GM04503 (cell line): ENCODE measurements at regions not wholly inside any gene's neighbourhood (a gene's known extent, or its start where the extent isn't known, plus 50 kb on each side); places are given as distances from the start of the nearest gene placed in this dataset.

Experiments
- DNase-seq: peaks from one replicate; pipeline ENCODE4 v3.0.0-alpha.2; 2012; ENCODE audit warnings: low read depth

- DNase-seq, result no peak
Observed at GRCh38 chr1:81574408-81574807, 226.3 kb upstream of the ADGRL2 start.

DNA sequence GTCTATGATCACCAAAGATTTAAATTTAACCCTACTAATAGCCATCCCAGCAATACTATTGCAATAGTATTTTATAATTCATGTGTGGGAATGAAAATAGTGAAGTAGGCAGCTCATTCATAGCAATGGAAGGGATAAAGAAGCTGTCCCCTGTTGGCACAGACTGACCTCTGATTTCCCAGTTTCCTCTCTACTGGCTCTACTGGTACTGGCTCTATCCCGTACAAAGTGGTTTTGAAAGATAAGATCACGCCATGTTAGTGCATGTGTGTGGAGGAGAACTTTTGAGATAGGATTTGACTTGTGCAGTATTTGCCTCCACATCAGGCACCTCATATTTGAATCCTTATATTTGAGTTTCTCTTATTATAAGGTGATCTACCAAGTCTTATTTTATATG, 227.3 kb upstream of the ADGRL2 start:
- no peak for DNase-seq

- DNase-seq, result no peak
Observed at GRCh38 chr1:81571946-81572345, 228.8 kb upstream of the ADGRL2 start.

GRCh38 chr1:81569761-81570160, 231.0 kb upstream of the ADGRL2 start:
- no peak for DNase-seq

- DNase-seq, result no peak
Observed at GRCh38 chr1:81563632-81564031, 237.1 kb upstream of the ADGRL2 start.

- DNase-seq, result no peak
Observed at GRCh38 chr1:81562934-81563333, 237.8 kb upstream of the ADGRL2 start.

- no peak for DNase-seq
Observed at GRCh38 chr1:81560629-81561028, 240.1 kb upstream of the ADGRL2 start.

DNA sequence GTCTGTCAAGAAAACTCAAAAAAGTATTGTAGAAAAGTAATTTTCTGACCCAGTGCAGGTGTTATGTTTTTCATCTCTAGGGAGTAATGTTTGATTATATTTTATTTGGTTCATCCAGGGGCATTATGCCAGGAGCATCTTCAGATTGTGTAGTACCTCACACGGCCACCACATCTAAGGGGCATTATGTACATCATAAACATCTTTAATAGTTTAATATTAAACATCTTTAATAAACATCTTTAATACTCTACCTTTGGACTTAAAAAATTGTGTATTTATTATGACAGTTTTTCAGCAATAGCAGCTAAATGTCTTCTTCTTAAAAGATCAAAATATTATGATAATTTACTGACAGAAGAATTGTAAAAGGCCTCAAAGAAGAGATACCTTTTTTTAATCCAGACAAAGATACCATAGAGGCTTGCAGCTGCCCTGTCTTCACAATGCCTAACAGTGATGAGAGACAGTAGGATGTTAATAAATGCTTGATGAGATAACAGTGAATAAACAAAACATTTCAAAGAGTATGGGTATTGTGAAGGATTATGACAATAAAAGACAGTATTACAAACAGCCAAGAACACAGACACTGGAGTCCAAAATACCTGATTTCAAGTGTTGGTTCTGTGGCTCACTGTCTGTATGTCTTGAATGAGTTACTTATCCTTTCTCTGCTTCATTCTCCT, 240.9 kb upstream of the ADGRL2 start:
- no peak for DNase-seq

DNA sequence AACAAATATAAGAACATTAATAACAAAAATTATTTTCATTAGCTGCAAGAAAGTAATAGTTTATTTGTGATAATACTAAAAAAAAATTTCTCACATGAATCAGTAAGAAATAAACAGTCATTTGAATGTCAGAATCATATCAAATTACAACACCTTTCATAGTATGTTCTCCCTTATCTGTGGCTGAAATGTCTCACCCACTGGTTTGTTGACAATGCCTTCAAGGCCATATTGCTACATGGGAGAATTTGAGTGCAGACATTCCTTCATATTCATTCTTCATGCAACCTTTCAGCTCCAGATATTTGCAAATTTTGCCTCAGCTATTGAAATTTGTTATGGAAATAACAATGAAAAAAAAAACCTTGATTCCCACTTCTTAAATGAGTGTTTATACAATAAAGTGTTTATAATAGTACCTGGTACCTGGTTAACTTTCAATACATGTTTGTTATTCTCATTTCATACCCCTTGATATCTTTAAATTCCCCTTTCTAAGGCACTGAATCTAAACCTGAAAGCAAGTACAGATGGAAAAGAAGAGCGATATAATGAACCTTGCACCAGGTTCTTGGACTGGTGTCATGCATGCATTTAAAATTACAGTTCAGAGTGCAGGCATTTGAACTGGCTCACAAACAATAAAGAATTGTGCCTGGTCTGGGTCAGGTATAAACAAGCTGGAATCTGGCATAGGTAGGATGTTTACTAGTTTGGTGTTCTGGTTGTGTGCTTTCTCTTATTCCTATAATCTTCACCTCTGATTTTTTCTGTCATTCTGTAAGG, 242.2 kb upstream of the ADGRL2 start:
- DNase-seq, result no peak

GRCh38 chr1:81556968-81557367, 243.8 kb upstream of the ADGRL2 start:
- no peak for DNase-seq

DNA sequence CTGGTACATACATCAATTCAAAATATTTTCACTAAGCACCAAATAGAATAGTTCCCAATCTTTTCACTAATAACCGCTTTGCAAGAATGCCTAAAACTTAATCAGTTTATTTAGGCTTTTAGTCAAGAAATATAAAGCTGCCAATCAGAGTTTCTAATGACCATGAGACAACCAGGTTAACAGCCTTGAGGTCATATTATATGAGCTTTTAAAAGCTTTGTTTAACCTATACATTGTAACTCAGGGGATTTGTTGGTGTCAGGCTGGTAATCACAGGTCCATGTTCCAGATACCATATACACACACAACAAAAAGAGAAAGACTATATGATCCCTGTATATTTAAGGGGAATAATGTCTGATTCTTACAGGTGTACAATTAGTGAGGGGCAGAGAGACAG, 246.2 kb upstream of the ADGRL2 start:
- DNase-seq, result no peak

DNA sequence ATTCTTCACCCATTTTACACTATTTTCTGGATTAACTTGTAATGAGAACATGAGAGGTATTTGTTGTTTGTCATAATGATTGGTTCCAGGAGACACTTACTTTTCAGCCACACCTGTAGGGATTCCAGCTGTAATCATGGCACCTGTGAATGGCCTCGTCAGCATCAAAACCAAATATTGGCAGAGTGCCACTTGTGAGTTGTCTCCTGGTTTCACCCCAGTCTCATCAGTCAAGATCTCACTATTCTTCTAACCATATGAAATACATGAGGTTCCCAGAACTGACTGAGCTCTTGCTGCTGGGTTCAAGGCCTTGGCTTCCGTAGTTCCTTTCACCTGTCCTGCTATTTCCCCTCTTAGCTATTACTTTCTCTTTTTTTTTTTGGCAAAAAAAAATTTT, 246.6 kb upstream of the ADGRL2 start:
- DNase-seq, result no peak

DNA sequence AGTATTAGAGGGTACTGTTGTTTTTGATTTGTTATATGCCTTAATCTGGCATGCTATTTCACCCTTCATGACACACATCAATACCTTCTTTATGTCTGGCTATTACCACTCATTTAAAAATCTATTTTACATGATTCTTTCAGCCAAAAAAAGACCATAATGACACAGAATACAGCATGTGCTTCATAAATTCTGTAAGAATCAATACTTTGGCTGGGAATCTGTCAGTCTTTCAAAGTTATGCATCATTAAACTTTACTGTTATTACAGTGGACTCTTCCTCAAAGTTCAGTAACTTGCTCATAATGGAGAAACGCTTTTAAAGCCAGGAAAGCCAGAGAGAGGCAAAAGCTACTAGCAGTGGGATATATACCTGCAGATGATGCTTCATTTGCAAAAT, 247.2 kb upstream of the ADGRL2 start:
- DNase-seq, result no peak

DNA sequence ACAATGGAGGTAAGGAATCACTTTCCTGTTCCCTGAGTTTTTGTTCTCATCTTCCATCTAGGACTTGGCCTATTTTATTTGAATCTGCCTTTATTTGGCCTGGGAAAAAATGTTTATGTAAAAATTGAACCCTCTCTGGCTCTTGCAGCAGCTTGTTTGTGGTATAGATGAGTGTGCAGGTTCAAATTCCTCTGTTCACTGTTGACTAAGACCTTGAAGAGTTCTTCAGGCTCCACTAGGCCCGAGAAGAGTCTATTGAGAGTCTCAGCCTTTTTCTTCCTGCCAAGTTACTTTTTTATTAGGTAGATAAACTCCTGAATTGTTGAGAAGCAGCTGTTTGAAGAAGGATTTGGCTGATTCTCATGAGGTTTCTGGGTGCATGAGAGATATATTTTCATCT, 248.8 kb upstream of the ADGRL2 start:
- no peak for DNase-seq

DNA sequence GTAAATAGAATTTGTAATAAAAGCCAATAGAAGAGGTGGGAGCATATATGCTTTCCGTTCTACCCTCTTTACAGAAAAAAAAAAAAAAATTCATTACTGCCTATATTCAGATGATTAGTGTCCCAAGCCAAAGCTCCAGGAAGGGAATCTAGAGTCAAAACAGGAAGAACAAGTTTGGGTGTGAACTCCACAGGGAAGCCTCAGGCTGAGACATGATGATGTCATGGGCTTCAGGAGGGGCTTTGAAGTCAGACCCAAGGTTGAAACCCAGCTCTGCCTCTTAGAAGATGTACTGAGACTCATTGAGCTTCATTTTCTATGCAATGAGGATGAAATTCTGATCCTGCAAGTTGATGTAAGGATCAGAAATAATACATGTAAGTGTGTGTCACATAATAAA, 250.0 kb upstream of the ADGRL2 start:
- DNase-seq, result no peak

GRCh38 chr1:81549588-81550127, 251.1 kb upstream of the ADGRL2 start:
- peak; percentile 7 for DNase-seq

GRCh38 chr1:81548918-81549587, 251.7 kb upstream of the ADGRL2 start:
- DNase-seq, result no peak

DNA sequence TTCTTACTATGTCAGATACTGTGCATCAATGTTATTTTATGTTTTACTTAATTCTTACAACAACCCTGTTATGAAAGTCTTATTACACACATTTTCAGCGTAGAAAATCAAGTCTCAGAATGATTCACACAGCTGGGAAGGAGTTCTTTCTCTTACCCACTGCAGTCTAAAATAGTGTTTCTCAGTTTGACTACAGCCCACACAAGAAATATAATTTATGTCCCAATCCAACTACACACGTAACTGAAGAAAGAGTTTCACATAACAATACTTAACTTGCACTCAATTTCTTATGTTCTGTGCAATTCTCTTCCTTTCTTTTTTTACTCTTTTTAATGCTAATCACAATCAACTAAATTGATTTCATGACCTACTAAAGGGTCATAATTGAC, 252.8 kb upstream of the ADGRL2 start:
- DNase-seq, result no peak

- no peak for DNase-seq
Observed at GRCh38 chr1:81547261-81547911, 253.3 kb upstream of the ADGRL2 start.

- DNase-seq, result no peak
Observed at GRCh38 chr1:81545734-81546133, 255.0 kb upstream of the ADGRL2 start.

DNA sequence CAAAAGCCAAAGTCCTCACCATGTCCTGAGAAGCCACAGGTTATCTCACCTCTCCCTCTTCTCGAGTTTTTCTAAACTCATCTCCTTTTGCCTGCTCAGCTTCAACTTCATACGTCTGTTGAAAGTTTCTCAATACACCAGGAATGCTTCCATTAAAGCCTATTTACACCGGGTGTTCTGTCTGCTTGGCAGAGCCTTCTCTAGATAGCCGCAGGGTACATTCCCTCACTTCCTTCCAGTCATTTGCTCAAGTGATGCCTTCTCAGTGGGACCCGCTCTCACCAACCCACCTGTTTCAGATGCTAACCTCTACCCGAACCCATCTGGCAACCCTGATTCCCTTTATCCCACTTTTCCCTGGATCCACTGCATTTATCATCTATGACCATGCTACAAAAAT, 257.0 kb upstream of the ADGRL2 start:
- DNase-seq, result no peak

DNA sequence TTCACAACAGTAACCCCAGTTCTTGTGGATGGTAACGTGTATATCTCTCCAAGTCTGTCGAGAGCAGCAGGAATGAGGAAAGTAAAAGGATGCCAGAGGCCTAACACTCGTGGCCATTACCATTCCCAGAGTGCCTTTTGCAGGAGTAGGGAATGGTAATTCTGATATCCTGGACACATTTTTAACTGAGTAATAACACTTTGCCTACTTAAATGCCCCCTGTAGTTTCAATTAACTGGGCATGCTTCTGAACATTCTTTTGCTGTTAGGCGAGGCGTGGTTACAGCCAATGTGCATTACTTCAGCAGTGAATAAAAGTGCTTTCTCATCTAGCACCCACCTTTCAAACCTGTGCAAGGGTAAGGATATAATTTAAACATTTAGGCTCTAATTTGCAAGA, 258.5 kb upstream of the ADGRL2 start:
- no peak for DNase-seq

- no peak for DNase-seq
Observed at GRCh38 chr1:81540216-81540615, 260.5 kb upstream of the ADGRL2 start.
